ENCODE measurements at regions not wholly inside any gene's neighbourhood (a gene's known extent, or its start where the extent isn't known, plus 50 kb on each side); places are given as distances from the start of the nearest gene placed in this dataset.

- TF ChIP-seq POLR2A (IDR thresholded peaks at IDR 0.05), result no peak
- no peak for TF ChIP-seq CTCF (IDR thresholded peaks at IDR 0.05)
- TF ChIP-seq POLR2AphosphoS5 (IDR thresholded peaks at IDR 0.05; ENCODE audit: insufficient read depth in 1 of 2, low read depth in 1 of 2), result no peak
These were observed 235.9 kb downstream of the SEC61B start for GRCh38 chr9:99457981-99458380.

Measured in vagina (tissue), 2 donors.